ENCODE measurements at regions not wholly inside any gene's neighbourhood (a gene's known extent, or its start where the extent isn't known, plus 50 kb on each side); places are given as distances from the start of the nearest gene placed in this dataset.

- H3K36me3 ChIP-seq: no peaks in the 10 kb centered on the region
- DNase-seq (ENCODE audit: low spot score): no peak
- Mint-ChIP-seq H3K4me1 (no peaks in the 10 kb centered on the region), H3K9me3 (no peaks in the 10 kb centered on the region), H3K36me3 (no peaks in the 10 kb centered on the region), H3K27ac (no peak overlapping the region), H3K27me3 (ENCODE audit: insufficient read depth, low read depth) (peaks cover 6% of the 10 kb centered on the region), H3K4me3 (no peak overlapping the region)
- H3K9me3 ChIP-seq (ENCODE audit: low read depth): no peaks in the 10 kb centered on the region
- no peaks in the 10 kb centered on the region for H3K27me3 ChIP-seq
- no peak overlapping the region for H3K27ac ChIP-seq
- no peak overlapping the region for H3K9ac ChIP-seq
- H3F3A ChIP-seq (ENCODE audit: low read depth): no peaks in the 10 kb centered on the region
- no peaks in the 10 kb centered on the region for H4K20me1 ChIP-seq (ENCODE audit: low read depth)
- no peaks in the 10 kb centered on the region for H3K4me1 ChIP-seq
- no peak overlapping the region for H2AFZ ChIP-seq (replicated peaks)
- TF ChIP-seq EZH2 (IDR thresholded peaks at IDR 0.05) (no peak), EZH2phosphoT487 (IDR thresholded peaks at IDR 0.05) (no peak)
- TF ChIP-seq, protein P1, sequence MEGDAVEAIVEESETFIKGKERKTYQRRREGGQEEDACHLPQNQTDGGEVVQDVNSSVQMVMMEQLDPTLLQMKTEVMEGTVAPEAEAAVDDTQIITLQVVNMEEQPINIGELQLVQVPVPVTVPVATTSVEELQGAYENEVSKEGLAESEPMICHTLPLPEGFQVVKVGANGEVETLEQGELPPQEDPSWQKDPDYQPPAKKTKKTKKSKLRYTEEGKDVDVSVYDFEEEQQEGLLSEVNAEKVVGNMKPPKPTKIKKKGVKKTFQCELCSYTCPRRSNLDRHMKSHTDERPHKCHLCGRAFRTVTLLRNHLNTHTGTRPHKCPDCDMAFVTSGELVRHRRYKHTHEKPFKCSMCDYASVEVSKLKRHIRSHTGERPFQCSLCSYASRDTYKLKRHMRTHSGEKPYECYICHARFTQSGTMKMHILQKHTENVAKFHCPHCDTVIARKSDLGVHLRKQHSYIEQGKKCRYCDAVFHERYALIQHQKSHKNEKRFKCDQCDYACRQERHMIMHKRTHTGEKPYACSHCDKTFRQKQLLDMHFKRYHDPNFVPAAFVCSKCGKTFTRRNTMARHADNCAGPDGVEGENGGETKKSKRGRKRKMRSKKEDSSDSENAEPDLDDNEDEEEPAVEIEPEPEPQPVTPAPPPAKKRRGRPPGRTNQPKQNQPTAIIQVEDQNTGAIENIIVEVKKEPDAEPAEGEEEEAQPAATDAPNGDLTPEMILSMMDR (IDR thresholded peaks at IDR 0.05): no peak
- no peak overlapping the region for H3K4me3 ChIP-seq
- no peaks in the 10 kb centered on the region for H3K79me2 ChIP-seq (ENCODE audit: low read depth)
- H3K4me2 ChIP-seq: no peak overlapping the region
Observed at GRCh38 chr15:88725305-88726210, 77.7 kb upstream of the ACAN start.

GRCh38 chr15:88727439-88727838 lies 75.8 kb upstream of the ACAN start:
- no peak for TF ChIP-seq EZH2 (IDR thresholded peaks at IDR 0.05)
- TF ChIP-seq, protein P1 (IDR thresholded peaks at IDR 0.05): no peak
- TF ChIP-seq EZH2phosphoT487 (IDR thresholded peaks at IDR 0.05): no peak
- H3K4me3 Mint-ChIP-seq: no peak overlapping the region

DNA sequence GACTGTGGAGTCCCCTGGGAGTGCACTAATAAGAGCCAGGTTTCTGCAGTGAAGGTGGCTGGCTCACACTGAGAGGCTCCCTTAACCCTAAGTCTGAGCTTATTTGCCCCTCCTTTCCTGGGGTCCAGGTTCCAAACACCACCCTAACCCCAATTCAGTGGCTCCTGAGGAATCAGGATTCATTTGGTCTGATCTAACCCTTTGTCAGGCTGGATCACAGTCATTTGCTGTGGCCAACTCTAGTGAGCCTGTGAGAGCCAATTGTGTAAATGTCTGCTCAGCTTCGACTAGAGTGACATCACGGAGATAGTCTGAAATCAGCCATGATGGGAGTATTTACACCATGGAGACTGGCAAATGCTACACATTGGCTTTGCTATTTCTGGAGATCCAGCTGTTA lies 73.7 kb upstream of the ACAN start:
- Histone ChIP-seq H3K4me3 (no peak overlapping the region), H4K20me1 (ENCODE audit: low read depth) (no peaks in the 10 kb centered on the region), H3K27me3 (no peaks in the 10 kb centered on the region), H3K9me3 (ENCODE audit: low read depth) (no peaks in the 10 kb centered on the region), H3K4me1 (no peaks in the 10 kb centered on the region), H3K4me2 (no peak overlapping the region), H3K36me3 (no peaks in the 10 kb centered on the region), H3F3A (ENCODE audit: low read depth) (no peaks in the 10 kb centered on the region), H3K27ac (no peak overlapping the region), H3K9ac (no peak overlapping the region), H3K79me2 (ENCODE audit: low read depth) (no peaks in the 10 kb centered on the region), H2AFZ (replicated peaks) (no peak overlapping the region)
- DNase-seq (ENCODE audit: low spot score): no peak
- no peak overlapping the region for H3K4me3 Mint-ChIP-seq
- TF ChIP-seq EZH2phosphoT487 (IDR thresholded peaks at IDR 0.05): no peak
- TF ChIP-seq EZH2 (IDR thresholded peaks at IDR 0.05): no peak
- TF ChIP-seq, protein P1 (IDR thresholded peaks at IDR 0.05): no peak
- no peak overlapping the region for H3K27ac Mint-ChIP-seq
- H3K27me3 Mint-ChIP-seq (ENCODE audit: insufficient read depth, low read depth): peaks cover 4% of the 10 kb centered on the region
- no peaks in the 10 kb centered on the region for H3K9me3 Mint-ChIP-seq
- no peaks in the 10 kb centered on the region for H3K4me1 Mint-ChIP-seq
- no peaks in the 10 kb centered on the region for H3K36me3 Mint-ChIP-seq

More at GRCh38 chr15:88727439-88727838, 75.8 kb upstream of the ACAN start:
- H3K4me2 ChIP-seq: no peak overlapping the region
- H2AFZ ChIP-seq (replicated peaks): no peak overlapping the region
- H3K27ac ChIP-seq: no peak overlapping the region
- no peaks in the 10 kb centered on the region for H3K9me3 ChIP-seq (ENCODE audit: low read depth)
- Mint-ChIP-seq H3K36me3 (no peaks in the 10 kb centered on the region), H3K4me1 (no peaks in the 10 kb centered on the region), H3K27me3 (ENCODE audit: insufficient read depth, low read depth) (peaks cover 4% of the 10 kb centered on the region), H3K27ac (no peak overlapping the region), H3K9me3 (no peaks in the 10 kb centered on the region)
- no peaks in the 10 kb centered on the region for H3K79me2 ChIP-seq (ENCODE audit: low read depth)
- H3K27me3 ChIP-seq: no peaks in the 10 kb centered on the region
- no peaks in the 10 kb centered on the region for H4K20me1 ChIP-seq (ENCODE audit: low read depth)
- no peak overlapping the region for H3K4me3 ChIP-seq
- DNase-seq (ENCODE audit: low spot score): no peak
- no peaks in the 10 kb centered on the region for H3K4me1 ChIP-seq
- no peak overlapping the region for H3K9ac ChIP-seq
- no peaks in the 10 kb centered on the region for H3K36me3 ChIP-seq
- H3F3A ChIP-seq (ENCODE audit: low read depth): no peaks in the 10 kb centered on the region

All from neural progenitor cell (in vitro differentiated cells).